HG03066 (cell line): ENCODE measurements at regions not wholly inside any gene's neighbourhood (a gene's known extent, or its start where the extent isn't known, plus 50 kb on each side); places are given as distances from the start of the nearest gene placed in this dataset.

ENCODE experiments used
- ATAC-seq: cut with Tn5 transposase; IDR thresholded peaks from one replicate; pipeline ENCODE4 v1.9.1; 2021; ENCODE audit warnings: low read depth; ENCODE audit not compliant: unreplicated experiment

DNA sequence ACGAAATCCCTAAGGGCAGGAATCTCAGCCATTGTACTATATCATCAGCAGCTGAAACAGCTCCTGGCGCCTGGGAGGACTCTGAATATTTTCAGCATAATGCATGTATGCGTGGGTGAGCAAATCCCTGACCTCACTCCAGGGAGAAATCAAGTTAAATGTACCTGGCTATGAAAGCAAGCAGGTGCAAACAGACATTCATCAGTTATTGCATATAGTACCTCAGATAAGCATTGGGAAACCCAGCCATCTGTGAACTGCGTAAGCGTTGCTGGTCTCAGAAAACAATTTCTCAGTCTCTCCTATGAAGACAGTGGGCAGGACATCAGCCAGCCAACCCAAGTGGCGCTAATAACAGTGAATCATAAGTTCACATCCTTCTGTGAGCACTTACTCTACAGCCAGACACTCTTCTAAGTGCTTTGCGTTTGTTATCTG, 622.6 kb downstream of the EPM2A start:
- ATAC-seq: no peak

DNA sequence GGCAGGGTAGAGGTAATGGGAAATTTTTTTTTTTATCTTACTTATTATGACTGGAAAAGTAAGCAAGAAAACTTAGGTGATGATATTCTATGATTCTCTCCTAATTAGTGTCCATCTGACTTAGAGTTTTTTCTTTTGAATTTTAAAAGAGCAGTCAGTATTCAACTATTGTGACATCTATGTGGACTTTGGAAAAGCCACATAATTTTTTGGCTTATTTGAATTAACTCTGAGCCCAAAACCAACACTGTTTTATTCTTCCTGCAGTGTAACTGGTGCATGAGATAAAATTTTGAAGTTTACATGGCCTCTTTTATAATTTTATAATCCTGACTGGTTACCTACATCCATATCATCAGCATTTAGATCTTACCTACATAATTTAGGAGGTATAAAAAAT, 619.7 kb downstream of the EPM2A start:
- ATAC-seq: no peak

DNA sequence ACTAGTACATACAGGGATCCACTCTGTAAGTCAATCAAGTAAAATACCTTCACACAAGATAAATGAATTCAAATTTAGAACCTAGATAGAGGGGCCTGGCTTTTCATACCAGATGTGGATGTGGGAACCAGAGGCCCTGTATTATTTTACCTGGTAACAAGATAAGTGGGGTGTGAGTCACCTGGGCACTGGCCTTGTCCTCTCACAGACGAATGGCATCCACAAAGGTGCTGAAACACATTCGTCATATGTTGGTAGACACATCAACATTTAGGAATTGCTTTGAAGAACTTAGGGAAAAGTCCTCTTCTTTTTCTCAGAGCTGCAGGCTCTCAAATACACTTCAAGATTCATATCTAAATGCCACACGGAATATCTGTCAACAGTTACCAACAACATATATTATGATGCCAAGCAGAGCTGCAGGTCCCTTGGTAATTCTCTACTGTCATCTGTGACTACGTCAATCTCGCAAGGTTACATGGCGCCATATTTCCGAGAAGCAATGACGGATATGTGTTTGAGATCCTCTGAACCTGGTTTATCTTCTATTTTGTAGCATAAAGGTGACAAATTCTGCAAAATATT, 618.6 kb downstream of the EPM2A start:
- ATAC-seq: no peak

DNA sequence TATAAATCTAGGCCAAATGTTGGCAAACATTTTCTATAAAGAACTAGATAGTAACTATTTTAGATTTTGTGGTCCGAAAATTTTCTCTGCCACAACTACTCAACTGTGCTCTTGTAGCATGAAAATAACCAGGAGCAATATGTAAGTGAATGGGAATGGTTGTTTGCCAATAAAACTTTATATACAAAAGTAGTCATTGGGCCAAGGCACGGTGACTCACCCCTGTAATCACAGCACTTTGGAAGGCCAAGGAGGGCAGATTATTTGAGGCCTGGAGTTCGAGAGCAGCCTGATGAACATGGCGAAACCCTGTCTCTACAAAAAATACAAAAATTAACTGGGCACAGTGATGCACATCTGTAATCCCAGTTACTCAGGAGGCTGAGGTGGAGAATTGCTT, 617.1 kb downstream of the EPM2A start:
- no peak for ATAC-seq

DNA sequence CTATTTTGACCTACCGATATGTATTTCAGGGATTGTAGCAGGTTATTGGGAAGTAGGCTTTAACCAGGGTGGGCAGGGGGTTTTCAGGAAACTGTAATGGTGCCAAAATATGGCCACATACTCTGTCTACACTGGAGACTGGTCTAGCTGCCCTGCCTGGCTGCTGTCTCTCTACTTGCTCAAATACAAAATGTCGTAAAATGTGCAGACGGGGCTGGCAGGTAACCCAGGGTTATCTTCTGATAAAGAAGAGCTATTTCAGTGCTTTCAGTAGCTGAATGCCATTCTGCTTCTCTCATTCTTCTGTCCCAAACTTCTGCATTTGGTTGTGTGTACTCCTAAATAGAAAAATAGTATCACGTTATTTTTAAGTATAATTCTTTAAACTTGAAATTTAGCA, 616.2 kb downstream of the EPM2A start:
- ATAC-seq: no peak

DNA sequence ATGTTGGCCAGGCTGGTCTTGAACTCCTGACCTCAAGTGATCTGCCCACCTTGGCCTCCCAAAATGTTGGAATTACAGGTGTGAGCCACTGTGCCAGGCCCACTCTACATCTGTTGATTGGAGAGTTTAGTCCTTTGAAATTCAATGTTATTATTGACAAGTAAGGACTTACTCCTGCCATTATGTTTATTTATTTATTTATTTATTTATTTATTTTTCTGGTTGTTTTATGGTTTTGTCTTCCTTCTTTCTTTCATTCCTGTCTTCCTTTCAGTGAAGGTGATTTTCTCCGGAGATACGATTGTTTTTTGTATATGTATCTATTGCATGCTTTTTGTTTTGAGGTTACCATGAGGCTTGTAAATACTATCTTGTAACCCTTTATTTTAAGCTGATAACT, 602.6 kb downstream of the EPM2A start:
- ATAC-seq: no peak

DNA sequence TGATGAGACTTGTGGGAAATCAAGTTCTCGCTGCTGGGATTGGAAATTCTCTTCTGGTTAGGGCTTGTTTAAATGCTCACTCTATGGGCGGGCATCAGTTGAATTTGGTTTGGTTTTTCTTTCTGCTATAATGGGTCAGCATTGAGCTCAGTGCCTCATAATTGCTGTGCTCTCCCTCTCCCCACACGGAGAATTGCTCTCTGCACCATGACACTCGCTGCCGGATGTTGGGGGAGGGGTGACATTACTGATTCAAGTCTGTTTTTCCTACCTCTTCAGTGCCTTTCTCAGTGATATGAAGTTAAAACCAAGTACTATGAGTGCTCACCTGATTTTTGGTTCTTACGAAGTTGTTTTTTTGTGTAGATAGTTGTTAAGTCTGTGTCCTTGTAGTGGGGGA, 599.6 kb downstream of the EPM2A start:
- ATAC-seq: no peak

DNA sequence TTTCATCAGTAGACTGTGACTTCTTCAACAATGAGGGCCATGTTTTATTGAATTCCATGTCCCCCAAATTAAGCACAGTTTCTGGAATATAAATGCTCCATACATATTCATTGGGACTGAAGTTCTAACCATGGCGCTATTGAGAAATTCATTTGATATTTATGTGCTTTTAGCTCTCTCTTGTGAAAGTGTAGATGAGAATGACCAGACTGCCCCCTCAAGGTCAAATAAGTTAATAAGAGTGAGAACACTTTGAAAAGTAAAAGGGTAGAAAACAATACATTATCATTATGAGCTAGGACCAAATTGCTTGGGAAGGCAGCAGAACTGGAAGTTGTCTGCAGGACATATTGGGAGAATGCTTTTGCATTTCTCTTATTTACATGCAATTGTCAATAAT, 597.9 kb downstream of the EPM2A start:
- ATAC-seq: no peak

DNA sequence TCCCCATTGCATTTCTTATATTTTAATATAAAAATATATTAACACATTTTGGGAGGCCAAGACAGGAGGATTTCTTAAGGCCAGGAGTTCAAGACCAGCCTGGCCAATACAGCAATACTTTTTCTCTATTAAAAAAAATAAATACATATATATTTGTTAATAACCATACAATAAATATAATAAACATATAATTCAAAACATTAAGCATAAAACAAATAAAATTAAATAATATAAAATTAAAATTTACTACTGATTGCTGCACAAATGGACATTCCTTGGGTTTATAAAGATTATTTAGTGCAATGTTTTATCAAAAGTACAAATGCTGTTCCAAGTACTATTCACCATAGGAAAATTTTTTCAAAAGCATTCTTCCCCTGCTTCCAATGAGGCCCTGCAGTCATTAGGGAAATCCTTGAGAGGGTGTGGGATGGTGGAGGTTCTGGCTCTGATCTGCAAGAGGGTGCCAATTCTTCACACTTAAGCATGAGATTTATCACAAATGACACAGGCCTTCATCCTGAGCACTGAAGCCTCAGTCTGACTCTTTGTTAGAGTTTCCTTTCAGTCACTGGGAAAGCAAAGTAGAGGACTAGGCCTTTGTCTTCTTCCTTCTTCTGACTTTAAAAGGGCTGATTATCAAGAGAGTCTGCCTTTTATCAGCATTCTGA, 596.7 kb downstream of the EPM2A start:
- no peak for ATAC-seq

DNA sequence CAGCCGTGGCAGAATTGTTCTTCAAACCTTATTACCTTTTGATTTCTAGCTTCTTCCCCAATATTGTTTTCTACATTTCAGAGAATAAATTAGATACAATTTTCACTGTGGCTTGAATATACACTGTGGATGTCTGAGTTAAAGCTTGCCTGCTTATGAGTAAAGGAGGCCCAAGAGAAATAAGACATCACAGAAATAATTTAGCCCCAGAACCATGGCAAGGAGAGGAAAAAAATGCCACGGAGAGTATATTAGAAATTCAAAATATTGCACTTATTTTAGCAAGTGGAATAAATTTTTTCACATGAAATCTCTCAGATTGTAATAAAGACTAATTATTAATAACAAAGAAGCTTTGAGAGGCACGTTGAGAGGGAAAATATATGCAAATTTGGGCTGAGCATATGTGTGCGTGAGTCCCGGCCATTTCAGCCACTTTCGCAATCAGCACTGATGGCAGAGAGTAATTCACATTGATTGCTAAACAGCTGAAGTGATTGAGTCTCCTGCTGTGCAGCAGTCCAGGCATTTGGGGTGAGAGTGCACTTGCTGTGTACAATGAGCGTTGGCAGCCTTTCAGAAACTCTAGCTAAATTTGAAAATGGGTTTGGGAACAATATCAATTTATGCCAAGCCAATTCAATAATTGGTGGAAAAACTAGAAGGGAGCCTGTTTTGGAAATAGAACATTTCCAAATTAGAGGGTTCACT, 596.0 kb downstream of the EPM2A start:
- ATAC-seq: no peak

DNA sequence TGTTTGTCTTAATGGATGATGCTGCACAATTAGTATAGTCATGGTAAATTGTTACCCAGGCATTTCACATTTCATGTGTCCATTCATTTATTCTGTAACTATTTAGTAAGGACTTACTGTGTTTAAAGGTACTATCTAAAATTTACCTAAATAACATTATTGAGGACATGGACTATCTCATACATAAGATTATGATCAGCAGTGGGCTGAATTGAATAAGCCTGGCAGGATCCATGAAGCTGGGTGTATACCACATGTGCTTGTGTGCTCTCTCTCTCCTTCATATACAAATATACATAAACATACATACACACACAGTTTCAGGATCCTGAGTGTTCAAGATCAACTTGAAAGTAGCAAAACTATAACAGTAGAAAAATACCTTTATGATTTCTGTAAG, 595.4 kb downstream of the EPM2A start:
- ATAC-seq: no peak

DNA sequence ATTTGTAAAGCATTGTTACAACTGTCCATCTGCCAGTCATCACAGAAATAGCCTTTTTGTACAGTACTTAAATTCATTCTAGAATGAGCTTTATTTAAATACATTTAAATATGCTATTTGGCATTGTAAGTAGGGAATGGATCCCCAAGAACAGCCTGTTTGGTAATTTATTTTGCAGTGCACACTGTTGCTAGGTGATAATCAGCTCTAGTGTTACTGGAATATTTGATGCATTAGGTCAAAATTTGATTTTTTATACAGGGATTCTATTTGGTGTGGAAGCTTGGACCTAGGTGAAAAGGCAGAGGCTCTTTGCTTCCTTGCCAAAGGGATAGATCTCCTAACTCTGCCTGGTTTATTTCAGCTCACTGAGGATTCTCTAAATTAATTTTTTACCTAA, 593.7 kb downstream of the EPM2A start:
- ATAC-seq: no peak

DNA sequence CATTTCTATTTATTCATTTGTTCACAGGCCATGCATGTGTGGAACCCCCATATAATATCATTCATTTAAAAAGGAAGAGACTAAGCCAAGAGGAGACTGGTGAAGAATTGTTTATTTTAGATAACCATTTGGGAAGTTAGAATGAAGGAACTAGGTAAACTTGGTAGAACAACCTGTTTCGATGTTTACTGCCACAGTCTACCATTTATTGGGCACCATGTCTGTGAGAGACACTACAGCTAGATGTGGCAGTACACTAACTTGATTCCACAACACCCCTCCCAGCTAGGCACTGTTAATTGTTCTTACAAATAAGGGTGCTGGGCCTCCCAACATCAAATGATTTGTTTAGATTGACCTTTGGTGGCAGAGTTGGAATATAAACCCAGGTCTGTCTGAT, 592.4 kb downstream of the EPM2A start:
- no peak for ATAC-seq

DNA sequence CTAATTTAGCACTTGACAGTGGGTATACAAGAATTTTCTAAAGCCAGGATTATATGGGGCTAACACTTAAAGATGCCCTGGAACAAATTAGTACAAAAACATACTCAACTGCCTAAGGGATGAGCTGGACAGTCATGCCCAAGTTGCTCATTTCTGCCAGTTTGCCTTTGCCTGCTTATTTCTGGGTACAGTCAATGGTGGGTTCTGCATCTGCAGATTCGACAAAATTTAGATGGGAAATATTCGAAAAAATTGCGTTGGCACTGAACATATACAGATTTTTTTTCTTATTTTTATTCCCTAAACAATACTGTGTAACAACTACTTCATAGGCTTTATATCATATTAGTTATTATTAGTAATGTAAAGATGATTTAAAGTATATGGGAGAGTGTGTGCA, 591.9 kb downstream of the EPM2A start:
- no peak for ATAC-seq

DNA sequence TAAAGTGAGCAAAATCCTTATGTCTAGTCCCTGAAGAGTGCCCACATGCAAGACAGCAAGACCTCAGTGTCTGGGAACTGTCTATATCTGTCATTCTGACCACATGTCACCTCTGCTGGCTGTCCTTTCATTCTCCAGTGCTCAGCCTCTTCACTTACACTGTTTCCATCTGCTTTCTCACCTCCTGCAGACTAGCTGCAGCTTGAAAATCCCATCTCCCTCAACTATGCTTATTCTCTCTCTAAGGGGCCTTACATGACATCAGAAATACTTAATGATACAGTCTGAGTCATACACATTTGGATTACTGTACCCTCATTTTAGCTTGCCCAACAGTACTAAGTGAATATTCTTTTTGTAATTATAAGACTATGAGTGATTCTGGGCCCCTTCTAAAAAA, 587.8 kb downstream of the EPM2A start:
- ATAC-seq: no peak

DNA sequence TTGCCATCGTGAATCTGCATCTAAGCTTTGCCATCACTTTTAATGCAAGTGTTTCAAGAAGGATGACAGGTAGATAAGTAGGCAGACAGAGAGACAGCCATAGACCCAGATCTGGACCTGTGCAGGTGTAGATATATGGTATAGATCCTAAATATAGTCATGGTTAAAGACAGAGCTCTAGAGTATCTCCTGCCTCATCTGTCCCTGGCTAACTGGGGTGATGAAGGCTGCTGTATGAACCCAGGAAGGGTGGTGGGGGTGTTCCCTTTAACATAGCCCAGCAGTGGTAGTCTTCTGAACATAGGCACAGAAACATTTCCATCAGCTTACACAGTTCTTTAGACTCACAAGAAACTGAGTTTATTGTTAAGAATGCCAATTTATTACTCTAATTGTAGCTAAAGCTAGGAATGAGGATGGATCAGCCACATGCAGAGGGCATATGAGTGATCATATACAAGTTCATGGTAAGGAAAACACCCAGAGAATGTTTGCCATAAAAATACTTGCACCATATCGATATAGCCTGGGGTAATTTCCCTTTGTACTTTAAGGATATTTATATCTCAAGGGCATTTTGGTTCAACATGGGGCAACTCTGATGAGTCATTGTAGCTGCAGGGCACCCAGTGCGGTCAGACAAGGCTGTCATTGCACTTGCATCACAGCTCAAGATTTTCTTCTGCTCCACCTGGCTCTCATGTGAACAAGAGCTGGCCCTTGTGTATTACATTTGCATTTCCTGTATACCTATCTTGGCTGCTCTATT, 587.2 kb downstream of the EPM2A start:
- ATAC-seq: no peak

DNA sequence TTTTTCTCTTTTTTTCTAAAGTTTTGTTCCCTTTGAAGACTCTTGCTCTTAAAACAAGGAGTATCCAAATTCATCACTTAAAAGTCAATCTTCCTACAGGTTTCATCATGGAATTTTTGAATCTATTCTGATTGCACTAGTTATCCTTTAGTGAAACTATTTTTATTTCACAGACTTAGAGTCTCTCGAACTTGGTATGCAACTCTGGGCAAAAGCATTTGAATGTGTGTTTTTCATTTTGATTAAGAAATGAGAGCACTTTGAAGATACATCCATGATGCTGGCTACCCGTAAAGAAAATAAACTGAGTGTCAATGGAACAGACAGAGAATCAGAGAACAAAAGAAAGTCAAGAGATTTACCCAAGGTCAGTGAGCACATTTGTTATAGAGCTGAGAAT, 586.5 kb downstream of the EPM2A start:
- ATAC-seq: no peak

DNA sequence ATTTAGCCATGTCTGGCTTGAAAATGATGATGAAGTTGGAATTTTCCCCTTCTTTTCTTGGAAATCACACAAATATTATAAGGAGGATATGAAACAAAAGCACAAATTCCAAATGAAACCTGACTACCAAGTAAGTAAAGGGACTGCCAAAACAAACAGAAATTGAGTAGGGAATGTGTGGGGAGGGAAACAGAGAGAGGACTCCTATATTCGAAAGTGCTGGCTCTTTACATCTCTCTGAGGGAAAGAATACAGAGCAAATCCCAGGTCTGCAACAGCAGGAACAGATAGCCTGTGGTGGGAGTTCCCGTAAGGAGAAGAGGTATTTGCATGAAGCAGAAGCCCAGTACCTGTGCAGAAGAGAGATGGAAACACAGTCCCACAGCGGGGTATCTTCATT, 583.7 kb downstream of the EPM2A start:
- ATAC-seq: no peak

DNA sequence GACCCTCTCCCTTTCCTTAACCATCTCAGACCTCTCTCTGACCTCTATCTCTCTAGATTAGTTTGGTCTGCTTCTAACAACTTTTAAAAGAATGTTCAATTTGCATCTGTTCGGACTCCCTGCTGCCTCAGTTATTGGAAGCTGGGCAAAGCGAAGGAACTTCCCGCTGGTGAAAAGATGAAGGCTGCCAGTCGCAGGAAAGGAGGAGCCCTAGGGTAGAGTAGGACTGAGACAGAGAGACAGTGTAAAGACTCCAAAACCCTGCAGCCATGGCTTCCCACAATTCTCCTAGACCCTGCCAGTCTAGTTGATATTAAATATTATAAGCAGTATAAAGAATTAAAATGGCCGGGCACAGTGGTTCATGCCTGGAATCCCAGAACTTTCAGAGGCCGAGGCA, 581.8 kb downstream of the EPM2A start:
- no peak for ATAC-seq

DNA sequence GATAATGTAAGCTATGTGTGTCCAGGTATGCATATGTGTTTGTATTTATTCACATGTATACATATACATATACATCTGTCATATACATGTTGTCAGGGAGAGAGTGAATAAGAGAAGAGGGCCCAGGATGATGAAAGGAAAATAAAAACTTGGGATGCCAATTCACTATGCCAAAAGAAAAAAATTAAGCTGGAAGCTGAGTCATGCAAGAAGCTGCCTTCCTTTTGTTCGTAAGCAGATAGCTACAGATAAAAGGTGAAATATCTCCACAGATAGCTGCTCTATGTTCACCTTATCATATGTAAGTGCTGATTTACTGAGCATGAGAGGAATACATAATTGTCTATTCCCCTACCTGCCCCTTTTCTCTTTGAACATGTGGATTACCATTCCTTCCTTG, 579.9 kb downstream of the EPM2A start:
- no peak for ATAC-seq
